NT2/D1 (cell line): ENCODE measurements at regions not wholly inside any gene's neighbourhood (a gene's known extent, or its start where the extent isn't known, plus 50 kb on each side); places are given as distances from the start of the nearest gene placed in this dataset.

Source experiments
- YY1 ChIP-seq: IDR thresholded peaks from 2 replicates; pipeline ENCODE4 v1.6.1; 2011; ENCODE audit not compliant: insufficient read length, insufficient read depth
- ZNF274 ChIP-seq: IDR thresholded peaks from 2 replicates; pipeline ENCODE4 v1.6.1; 2011; ENCODE audit warnings: mild to moderate bottlenecking, low read depth, low read length

GRCh38 chr11:90705661-90706060 is 482.8 kb upstream of the CHORDC1 start:
- no peak for TF ChIP-seq YY1
- TF ChIP-seq ZNF274, result no peak
